ENCODE measurements at regions not wholly inside any gene's neighbourhood (a gene's known extent, or its start where the extent isn't known, plus 50 kb on each side); places are given as distances from the start of the nearest gene placed in this dataset.

- DNase-seq (ENCODE audit: low spot score): no peak
Observed at GRCh38 chr9:11323457-11323856, 710.7 kb upstream of the PTPRD start.

GRCh38 chr9:11326231-11326630 is 713.4 kb upstream of the PTPRD start:
- DNase-seq (ENCODE audit: low spot score): no peak

GRCh38 chr9:11328326-11328725 is 715.5 kb upstream of the PTPRD start:
- DNase-seq (ENCODE audit: low spot score): no peak

GRCh38 chr9:11335011-11335410 is 722.2 kb upstream of the PTPRD start:
- no peak for DNase-seq (ENCODE audit: low spot score)

- peak; percentile 34 for DNase-seq (ENCODE audit: low spot score)
Observed at GRCh38 chr9:11338130-11338529, 725.3 kb upstream of the PTPRD start.

GRCh38 chr9:11340654-11341053 is 727.9 kb upstream of the PTPRD start:
- no peak for DNase-seq (ENCODE audit: low spot score)

GRCh38 chr9:11347437-11347836 is 734.6 kb upstream of the PTPRD start:
- no peak for DNase-seq (ENCODE audit: low spot score)

- DNase-seq (ENCODE audit: low spot score): no peak
Observed at GRCh38 chr9:11348366-11348765, 735.6 kb upstream of the PTPRD start.

GRCh38 chr9:11349187-11349586 is 736.4 kb upstream of the PTPRD start:
- DNase-seq (ENCODE audit: low spot score): no peak

- DNase-seq (ENCODE audit: low spot score): no peak
Observed at GRCh38 chr9:11352612-11353011, 739.8 kb upstream of the PTPRD start.

- DNase-seq (ENCODE audit: low spot score): no peak
Observed at GRCh38 chr9:11356067-11356466, 743.3 kb upstream of the PTPRD start.

- no peak for DNase-seq (ENCODE audit: low spot score)
Observed at GRCh38 chr9:11366585-11367129, 753.9 kb upstream of the PTPRD start.

- no peak for DNase-seq (ENCODE audit: low spot score)
Observed at GRCh38 chr9:11374926-11375325, 762.1 kb upstream of the PTPRD start.

GRCh38 chr9:11402621-11403020 is 789.8 kb upstream of the PTPRD start:
- DNase-seq (ENCODE audit: low spot score): no peak

GRCh38 chr9:11414241-11414640 is 801.4 kb upstream of the PTPRD start:
- no peak for DNase-seq (ENCODE audit: low spot score)

- no peak for DNase-seq (ENCODE audit: low spot score)
Observed at GRCh38 chr9:11417782-11418181, 805.0 kb upstream of the PTPRD start.

GRCh38 chr9:11431490-11431889 is 818.7 kb upstream of the PTPRD start:
- no peak for DNase-seq (ENCODE audit: low spot score)

GRCh38 chr9:11432361-11432760 is 819.6 kb upstream of the PTPRD start:
- DNase-seq (ENCODE audit: low spot score): no peak

GRCh38 chr9:11443631-11444030 is 830.8 kb upstream of the PTPRD start:
- DNase-seq (ENCODE audit: low spot score): no peak

GRCh38 chr9:11457825-11458790 is 845.3 kb upstream of the PTPRD start:
- DNase-seq (ENCODE audit: low spot score): no peak

GRCh38 chr9:11469745-11470144 is 856.9 kb upstream of the PTPRD start:
- no peak for DNase-seq (ENCODE audit: low spot score)

- no peak for DNase-seq (ENCODE audit: low spot score)
Observed at GRCh38 chr9:11471321-11471720, 858.5 kb upstream of the PTPRD start.

- no peak for DNase-seq (ENCODE audit: low spot score)
Observed at GRCh38 chr9:11500780-11501179, 888.0 kb upstream of the PTPRD start.

GRCh38 chr9:11506980-11507379 is 894.2 kb upstream of the PTPRD start:
- no peak for DNase-seq (ENCODE audit: low spot score)
